ENCODE measurements at regions not wholly inside any gene's neighbourhood (a gene's known extent, or its start where the extent isn't known, plus 50 kb on each side); places are given as distances from the start of the nearest gene placed in this dataset.

DNA sequence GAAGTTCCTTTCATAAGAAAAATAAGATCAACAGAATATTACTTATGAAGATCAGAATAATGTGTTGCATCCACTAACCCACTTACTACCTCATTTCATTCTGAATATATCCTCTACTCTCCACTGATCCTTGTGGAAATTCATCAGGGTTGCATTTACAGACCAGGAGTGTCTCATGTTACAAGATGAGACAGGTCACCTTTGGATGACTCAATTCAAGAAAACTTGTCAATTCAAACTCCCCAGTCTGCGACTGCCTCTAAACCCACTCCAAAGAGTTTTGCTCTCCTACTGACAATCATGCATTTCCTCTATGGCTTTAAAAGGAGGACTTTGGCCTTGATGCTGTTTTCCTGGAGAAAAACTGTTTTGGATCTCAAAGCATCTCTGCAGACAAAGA lies 68.4 kb downstream of the ID4 start:
- Histone ChIP-seq H3K56ac (ENCODE audit: low read length) (no peak overlapping the region), H3K79me1 (ENCODE audit: low read length) (no peaks in the 10 kb centered on the region), H3K27me3 (ENCODE audit: insufficient read depth, low read length, poor library complexity) (no peaks in the 10 kb centered on the region), H3K4me1 (ENCODE audit: control insufficient read depth, low read depth, low read length) (no peaks in the 10 kb centered on the region), H3K79me2 (ENCODE audit: control insufficient read depth, insufficient read depth, low read length) (no peaks in the 10 kb centered on the region), H2BK5ac (ENCODE audit: low read length) (no peak overlapping the region), H3K36me3 (ENCODE audit: control insufficient read depth, insufficient read depth, low read length) (no peaks in the 10 kb centered on the region), H3K4ac (ENCODE audit: low read depth, low read length) (no peak overlapping the region), H2AK5ac (ENCODE audit: low read length) (no peak overlapping the region), H3K4me3 (ENCODE audit: low read length) (no peak overlapping the region), H2BK15ac (replicated peaks; ENCODE audit: low read depth) (no peak overlapping the region), H3K27ac (ENCODE audit: low read depth, low read length) (no peak overlapping the region), H3K23ac (ENCODE audit: low read length) (no peak overlapping the region), H4K5ac (ENCODE audit: low read length) (no peak overlapping the region), H2BK120ac (ENCODE audit: low read depth, low read length) (no peak overlapping the region), H4K8ac (ENCODE audit: low read depth, low read length) (no peak overlapping the region), H3K9ac (ENCODE audit: low read length) (no peak overlapping the region), H3K4me2 (ENCODE audit: low read length) (no peak overlapping the region), H3K18ac (ENCODE audit: low read length) (no peak overlapping the region)
- no CpG with 5 or more reads among the region's 1 CpG for WGBS (ENCODE audit: extremely low coverage, insufficient coverage, low lambda C conversion rate)
- DNase-seq, result peak; percentile 49

DNA sequence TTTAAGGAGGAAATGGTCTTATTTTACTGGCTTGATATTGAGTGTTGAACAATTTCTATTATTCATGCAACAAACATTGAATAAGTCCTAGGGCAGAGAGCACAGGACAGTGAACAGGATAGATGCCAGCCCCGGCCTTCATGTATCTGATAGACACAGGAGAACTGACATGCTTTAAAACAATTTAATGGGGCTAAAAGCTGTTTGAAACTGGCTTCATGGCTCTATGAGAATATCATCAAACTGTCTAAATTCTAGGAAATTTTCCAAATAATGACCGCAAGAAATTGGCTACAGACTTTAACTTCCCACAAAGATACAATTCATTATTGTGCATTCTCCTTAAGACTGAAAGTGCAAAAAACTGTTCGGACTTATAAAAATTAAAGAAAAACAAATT lies 69.0 kb downstream of the ID4 start:
- Histone ChIP-seq H3K4ac (ENCODE audit: low read depth, low read length) (no peak overlapping the region), H2BK5ac (ENCODE audit: low read length) (no peak overlapping the region), H3K23ac (ENCODE audit: low read length) (no peak overlapping the region), H2BK120ac (ENCODE audit: low read depth, low read length) (no peak overlapping the region), H3K9ac (ENCODE audit: low read length) (no peak overlapping the region), H3K27ac (ENCODE audit: low read depth, low read length) (no peak overlapping the region), H3K4me3 (ENCODE audit: low read length) (no peak overlapping the region), H3K56ac (ENCODE audit: low read length) (no peak overlapping the region), H3K79me2 (ENCODE audit: control insufficient read depth, insufficient read depth, low read length) (no peaks in the 10 kb centered on the region), H3K36me3 (ENCODE audit: control insufficient read depth, insufficient read depth, low read length) (no peaks in the 10 kb centered on the region), H2AK5ac (ENCODE audit: low read length) (no peak overlapping the region), H4K8ac (ENCODE audit: low read depth, low read length) (no peak overlapping the region), H3K79me1 (ENCODE audit: low read length) (no peaks in the 10 kb centered on the region), H3K18ac (ENCODE audit: low read length) (no peak overlapping the region), H3K4me2 (ENCODE audit: low read length) (no peak overlapping the region), H2BK15ac (replicated peaks; ENCODE audit: low read depth) (no peak overlapping the region), H4K5ac (ENCODE audit: low read length) (no peak overlapping the region), H3K4me1 (ENCODE audit: control insufficient read depth, low read depth, low read length) (no peaks in the 10 kb centered on the region), H3K27me3 (ENCODE audit: insufficient read depth, low read length, poor library complexity) (no peaks in the 10 kb centered on the region)
- DNase-seq, result no peak
- no CpG with 5 or more reads among the region's 3 CpGs for WGBS (ENCODE audit: extremely low coverage, insufficient coverage, low lambda C conversion rate)

DNA sequence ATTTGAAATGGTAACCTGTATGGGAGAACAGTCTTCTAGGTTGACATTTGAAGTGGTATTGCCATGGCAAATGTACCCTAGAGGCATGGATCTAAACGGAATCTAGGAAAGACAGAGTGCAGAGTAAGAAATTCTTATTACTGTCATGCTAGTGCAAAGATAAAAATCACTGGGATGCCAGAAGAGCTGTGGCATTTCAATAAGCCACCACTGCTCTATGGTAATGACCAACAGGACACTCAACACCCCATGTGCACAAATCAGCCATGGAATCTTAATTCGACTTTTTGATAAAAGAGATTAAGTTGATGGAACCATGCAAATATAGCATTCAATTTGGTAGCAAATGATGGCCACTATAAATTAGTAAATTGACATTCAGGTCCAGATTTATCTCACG lies 74.1 kb downstream of the ID4 start:
- Histone ChIP-seq H3K4me3 (ENCODE audit: low read length) (no peak overlapping the region), H3K36me3 (ENCODE audit: control insufficient read depth, insufficient read depth, low read length) (no peaks in the 10 kb centered on the region), H3K79me2 (ENCODE audit: control insufficient read depth, insufficient read depth, low read length) (no peaks in the 10 kb centered on the region), H2BK120ac (ENCODE audit: low read depth, low read length) (no peak overlapping the region), H3K79me1 (ENCODE audit: low read length) (no peaks in the 10 kb centered on the region), H3K56ac (ENCODE audit: low read length) (no peak overlapping the region), H2BK15ac (replicated peaks; ENCODE audit: low read depth) (no peak overlapping the region), H3K27me3 (ENCODE audit: insufficient read depth, low read length, poor library complexity) (no peaks in the 10 kb centered on the region), H2BK5ac (ENCODE audit: low read length) (no peak overlapping the region), H2AK5ac (ENCODE audit: low read length) (no peak overlapping the region), H4K8ac (ENCODE audit: low read depth, low read length) (no peak overlapping the region), H3K4ac (ENCODE audit: low read depth, low read length) (no peak overlapping the region), H3K27ac (ENCODE audit: low read depth, low read length) (no peak overlapping the region), H3K4me1 (ENCODE audit: control insufficient read depth, low read depth, low read length) (no peaks in the 10 kb centered on the region), H3K9ac (ENCODE audit: low read length) (no peak overlapping the region), H3K18ac (ENCODE audit: low read length) (no peak overlapping the region), H3K23ac (ENCODE audit: low read length) (no peak overlapping the region), H4K5ac (ENCODE audit: low read length) (no peak overlapping the region), H3K4me2 (ENCODE audit: low read length) (no peak overlapping the region)
- DNase-seq, result no peak
- WGBS (ENCODE audit: extremely low coverage, insufficient coverage, low lambda C conversion rate), result no CpG with 5 or more reads among the region's 3 CpGs

DNA sequence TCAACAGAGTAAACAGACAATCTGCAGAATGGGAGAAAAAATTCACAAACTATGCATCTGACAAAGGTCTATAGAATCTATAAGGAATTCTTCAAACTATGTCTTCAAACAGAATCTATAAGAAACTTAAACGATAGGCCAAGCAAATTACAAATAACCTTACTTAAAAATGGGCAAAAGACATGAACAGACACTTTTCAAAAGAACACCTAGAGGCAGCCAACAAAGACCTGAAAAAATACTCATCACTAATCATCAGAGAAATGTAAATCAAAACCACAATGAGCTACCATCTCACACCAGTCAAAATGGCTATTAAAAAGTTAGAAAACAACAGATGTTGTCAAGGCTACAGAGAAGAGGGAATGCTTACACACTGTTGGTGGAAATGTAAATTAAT lies 81.3 kb downstream of the ID4 start:
- Histone ChIP-seq H3K4me1 (ENCODE audit: control insufficient read depth, low read depth, low read length) (no peaks in the 10 kb centered on the region), H3K79me1 (ENCODE audit: low read length) (no peaks in the 10 kb centered on the region), H3K79me2 (ENCODE audit: control insufficient read depth, insufficient read depth, low read length) (no peaks in the 10 kb centered on the region), H3K23ac (ENCODE audit: low read length) (no peak overlapping the region), H3K27ac (ENCODE audit: low read depth, low read length) (no peak overlapping the region), H2BK120ac (ENCODE audit: low read depth, low read length) (no peak overlapping the region), H4K8ac (ENCODE audit: low read depth, low read length) (no peak overlapping the region), H2BK5ac (ENCODE audit: low read length) (no peak overlapping the region), H3K4me3 (ENCODE audit: low read length) (no peak overlapping the region), H2BK15ac (replicated peaks; ENCODE audit: low read depth) (no peak overlapping the region), H2AK5ac (ENCODE audit: low read length) (no peak overlapping the region), H3K27me3 (ENCODE audit: insufficient read depth, low read length, poor library complexity) (no peaks in the 10 kb centered on the region), H3K4me2 (ENCODE audit: low read length) (no peak overlapping the region), H3K56ac (ENCODE audit: low read length) (no peak overlapping the region), H3K36me3 (ENCODE audit: control insufficient read depth, insufficient read depth, low read length) (no peaks in the 10 kb centered on the region), H3K18ac (ENCODE audit: low read length) (no peak overlapping the region), H4K5ac (ENCODE audit: low read length) (no peak overlapping the region), H3K4ac (ENCODE audit: low read depth, low read length) (no peak overlapping the region), H3K9ac (ENCODE audit: low read length) (no peak overlapping the region)
- no CpG with 5 or more reads among the region's 1 CpG for WGBS (ENCODE audit: extremely low coverage, insufficient coverage, low lambda C conversion rate)
- DNase-seq, result no peak

DNA sequence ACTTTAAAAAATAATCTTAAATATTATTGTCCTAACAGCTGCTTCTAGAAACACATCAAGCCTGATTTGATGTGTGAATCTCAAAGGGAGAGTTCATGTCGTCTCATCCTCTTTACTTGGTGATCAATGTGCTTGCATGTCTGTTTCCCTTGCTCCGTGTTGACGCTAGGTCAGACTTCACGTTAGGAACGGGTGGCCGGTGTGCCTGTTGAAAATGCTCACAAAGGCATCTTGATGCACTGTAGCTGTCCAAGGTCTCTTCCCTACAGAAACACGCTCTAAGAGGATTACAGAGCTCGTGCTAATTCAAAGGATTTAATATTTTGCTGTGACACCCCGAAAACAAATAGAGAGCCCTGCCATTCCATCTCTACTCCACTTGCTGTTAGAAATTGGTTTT lies 84.6 kb downstream of the ID4 start:
- no peak overlapping the region for H2AK5ac ChIP-seq (ENCODE audit: low read length)
- no peak overlapping the region for H3K56ac ChIP-seq (ENCODE audit: low read length)
- H3K4me3 ChIP-seq (ENCODE audit: low read length), result no peak overlapping the region
- no peak overlapping the region for H4K5ac ChIP-seq (ENCODE audit: low read length)
- no peak overlapping the region for H2BK120ac ChIP-seq (ENCODE audit: low read depth, low read length)
- no peaks in the 10 kb centered on the region for H3K4me1 ChIP-seq (ENCODE audit: control insufficient read depth, low read depth, low read length)
- no peak overlapping the region for H3K18ac ChIP-seq (ENCODE audit: low read length)
- no peaks in the 10 kb centered on the region for H3K36me3 ChIP-seq (ENCODE audit: control insufficient read depth, insufficient read depth, low read length)
- no peak overlapping the region for H3K9ac ChIP-seq (ENCODE audit: low read length)
- H2BK15ac ChIP-seq (replicated peaks; ENCODE audit: low read depth), result no peak overlapping the region
- no peak overlapping the region for H3K4ac ChIP-seq (ENCODE audit: low read depth, low read length)
- no CpG with 5 or more reads among the region's 9 CpGs for WGBS (ENCODE audit: extremely low coverage, insufficient coverage, low lambda C conversion rate)
- DNase-seq, result peak; percentile 11
- no peaks in the 10 kb centered on the region for H3K79me2 ChIP-seq (ENCODE audit: control insufficient read depth, insufficient read depth, low read length)
- H3K27ac ChIP-seq (ENCODE audit: low read depth, low read length), result no peak overlapping the region
- H3K27me3 ChIP-seq (ENCODE audit: insufficient read depth, low read length, poor library complexity), result no peaks in the 10 kb centered on the region
- no peak overlapping the region for H3K4me2 ChIP-seq (ENCODE audit: low read length)
- no peak overlapping the region for H4K8ac ChIP-seq (ENCODE audit: low read depth, low read length)
- H3K79me1 ChIP-seq (ENCODE audit: low read length), result no peaks in the 10 kb centered on the region
- H3K23ac ChIP-seq (ENCODE audit: low read length), result no peak overlapping the region
- no peak overlapping the region for H2BK5ac ChIP-seq (ENCODE audit: low read length)

DNA sequence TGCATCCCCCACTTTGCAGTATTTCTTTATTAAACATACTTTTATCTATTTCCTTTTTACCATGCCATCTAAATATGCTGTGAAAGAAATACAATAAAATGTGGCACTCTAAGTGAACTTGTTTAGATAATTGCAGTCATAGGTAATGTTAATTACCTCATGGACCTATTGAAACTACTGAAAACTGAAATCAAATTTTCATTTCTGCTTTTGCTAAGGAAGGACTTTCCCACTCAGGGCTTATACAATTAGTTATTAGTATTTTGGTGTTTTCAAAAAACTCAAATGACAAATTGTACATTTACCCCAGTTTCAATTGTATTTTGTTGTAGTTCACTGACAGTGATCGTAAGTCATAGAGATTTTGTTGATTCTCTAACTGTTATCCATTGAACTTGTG lies 88.4 kb downstream of the ID4 start:
- H3K4me1 ChIP-seq (ENCODE audit: control insufficient read depth, low read depth, low read length), result peaks cover 1% of the 10 kb centered on the region
- no peak overlapping the region for H3K4ac ChIP-seq (ENCODE audit: low read depth, low read length)
- DNase-seq, result no peak
- no peak overlapping the region for H2BK120ac ChIP-seq (ENCODE audit: low read depth, low read length)
- H3K36me3 ChIP-seq (ENCODE audit: control insufficient read depth, insufficient read depth, low read length), result no peaks in the 10 kb centered on the region
- no peaks in the 10 kb centered on the region for H3K79me1 ChIP-seq (ENCODE audit: low read length)
- H3K18ac ChIP-seq (ENCODE audit: low read length), result no peak overlapping the region
- H4K5ac ChIP-seq (ENCODE audit: low read length), result no peak overlapping the region
- no peak overlapping the region for H3K4me3 ChIP-seq (ENCODE audit: low read length)
- no peak overlapping the region for H3K56ac ChIP-seq (ENCODE audit: low read length)
- H2AK5ac ChIP-seq (ENCODE audit: low read length), result no peak overlapping the region
- no peaks in the 10 kb centered on the region for H3K79me2 ChIP-seq (ENCODE audit: control insufficient read depth, insufficient read depth, low read length)
- H3K27me3 ChIP-seq (ENCODE audit: insufficient read depth, low read length, poor library complexity), result no peaks in the 10 kb centered on the region
- no peak overlapping the region for H2BK5ac ChIP-seq (ENCODE audit: low read length)
- H3K4me2 ChIP-seq (ENCODE audit: low read length), result no peak overlapping the region
- no peak overlapping the region for H2BK15ac ChIP-seq (replicated peaks; ENCODE audit: low read depth)
- no CpG with 5 or more reads among the region's 1 CpG for WGBS (ENCODE audit: extremely low coverage, insufficient coverage, low lambda C conversion rate)
- H4K8ac ChIP-seq (ENCODE audit: low read depth, low read length), result no peak overlapping the region
- no peak overlapping the region for H3K23ac ChIP-seq (ENCODE audit: low read length)
- no peak overlapping the region for H3K9ac ChIP-seq (ENCODE audit: low read length)
- no peak overlapping the region for H3K27ac ChIP-seq (ENCODE audit: low read depth, low read length)

All from mesendoderm (in vitro differentiated cells).